GM06990 (cell line): ENCODE measurements at regions not wholly inside any gene's neighbourhood (a gene's known extent, or its start where the extent isn't known, plus 50 kb on each side); places are given as distances from the start of the nearest gene placed in this dataset.
"Not testable (repeated sequence)": the region's sequence is repeated elsewhere in the genome, so short reads cannot be mapped to it uniquely, and the experiment has no call there.

Experiments
- DNase-seq: peaks from one replicate; pipeline ENCODE4 v3.0.0-alpha.2; 2011; ENCODE audit not compliant: insufficient read length; ENCODE audit errors: extremely low read depth
- H3K27me3 ChIP-seq: replicated peaks from 2 replicates; pipeline ENCODE4 v1.6.0; 2011; ENCODE audit warnings: low read length; ENCODE audit not compliant: control insufficient read depth, insufficient read depth
- H3K36me3 ChIP-seq: 2 replicates; pipeline ENCODE4 v1.5.1; 2011; ENCODE audit warnings: low read length; ENCODE audit not compliant: control insufficient read depth, insufficient read depth
- H3K4me3 ChIP-seq: replicated peaks from 2 replicates; pipeline ENCODE4 v1.5.1; 2011; ENCODE audit warnings: low read depth, mild to moderate bottlenecking, control low read depth, low read length
- TF ChIP-seq, protein P1 (sequence below): IDR thresholded peaks from 2 replicates; pipeline ENCODE4 v1.5.1; 2011; ENCODE audit warnings: low read length, control low read depth, mild to moderate bottlenecking, inconsistent platforms; ENCODE audit not compliant: insufficient read depth, poor library complexity, severe bottlenecking

DNA sequence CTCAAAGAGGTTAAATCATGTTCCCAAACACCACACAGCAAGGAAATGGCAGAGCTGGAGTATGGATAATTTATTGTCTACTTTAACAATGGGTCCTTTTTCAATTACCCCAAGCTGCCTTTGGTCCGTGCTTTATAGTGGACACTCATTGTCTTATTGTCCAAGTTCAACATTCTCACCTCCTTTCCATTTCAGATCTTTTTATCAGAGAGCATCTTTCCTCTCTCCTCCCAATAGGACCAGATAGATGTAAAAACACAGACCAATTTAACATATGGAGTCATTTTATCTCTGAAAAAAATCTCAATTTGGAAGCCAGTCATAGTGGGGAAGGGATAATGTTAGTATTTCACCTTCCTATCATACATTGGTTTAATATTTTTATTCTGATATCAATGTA, 83.5 kb upstream of the WAC start:
- Histone ChIP-seq H3K27me3 (no peaks in the 10 kb centered on the region), H3K4me3 (no peak overlapping the region), H3K36me3 (no peaks in the 10 kb centered on the region)
- TF ChIP-seq, protein P1, sequence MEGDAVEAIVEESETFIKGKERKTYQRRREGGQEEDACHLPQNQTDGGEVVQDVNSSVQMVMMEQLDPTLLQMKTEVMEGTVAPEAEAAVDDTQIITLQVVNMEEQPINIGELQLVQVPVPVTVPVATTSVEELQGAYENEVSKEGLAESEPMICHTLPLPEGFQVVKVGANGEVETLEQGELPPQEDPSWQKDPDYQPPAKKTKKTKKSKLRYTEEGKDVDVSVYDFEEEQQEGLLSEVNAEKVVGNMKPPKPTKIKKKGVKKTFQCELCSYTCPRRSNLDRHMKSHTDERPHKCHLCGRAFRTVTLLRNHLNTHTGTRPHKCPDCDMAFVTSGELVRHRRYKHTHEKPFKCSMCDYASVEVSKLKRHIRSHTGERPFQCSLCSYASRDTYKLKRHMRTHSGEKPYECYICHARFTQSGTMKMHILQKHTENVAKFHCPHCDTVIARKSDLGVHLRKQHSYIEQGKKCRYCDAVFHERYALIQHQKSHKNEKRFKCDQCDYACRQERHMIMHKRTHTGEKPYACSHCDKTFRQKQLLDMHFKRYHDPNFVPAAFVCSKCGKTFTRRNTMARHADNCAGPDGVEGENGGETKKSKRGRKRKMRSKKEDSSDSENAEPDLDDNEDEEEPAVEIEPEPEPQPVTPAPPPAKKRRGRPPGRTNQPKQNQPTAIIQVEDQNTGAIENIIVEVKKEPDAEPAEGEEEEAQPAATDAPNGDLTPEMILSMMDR: no peak
- DNase-seq: no peak

DNA sequence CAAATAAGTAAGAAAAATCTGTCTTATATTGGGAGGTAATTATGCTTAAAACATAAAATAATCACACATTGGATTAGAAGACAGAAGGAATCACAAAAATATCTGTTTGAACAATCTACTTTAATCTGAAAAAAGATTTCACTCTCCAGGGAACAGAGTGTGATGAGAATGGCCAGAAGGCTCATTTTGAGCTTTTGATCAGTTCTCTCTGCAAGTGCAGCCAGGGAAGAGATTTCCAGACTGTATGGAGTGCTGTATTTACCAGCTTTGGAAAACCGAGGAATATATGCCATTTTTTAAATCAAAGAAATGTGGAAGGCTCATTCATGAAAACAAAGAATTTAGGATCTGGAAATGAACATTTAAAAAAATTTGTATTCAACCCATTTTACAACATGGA, 83.0 kb upstream of the WAC start:
- Histone ChIP-seq H3K4me3 (no peak overlapping the region), H3K27me3 (no peaks in the 10 kb centered on the region), H3K36me3 (no peaks in the 10 kb centered on the region)
- no peak for DNase-seq
- TF ChIP-seq, protein P1: no peak

DNA sequence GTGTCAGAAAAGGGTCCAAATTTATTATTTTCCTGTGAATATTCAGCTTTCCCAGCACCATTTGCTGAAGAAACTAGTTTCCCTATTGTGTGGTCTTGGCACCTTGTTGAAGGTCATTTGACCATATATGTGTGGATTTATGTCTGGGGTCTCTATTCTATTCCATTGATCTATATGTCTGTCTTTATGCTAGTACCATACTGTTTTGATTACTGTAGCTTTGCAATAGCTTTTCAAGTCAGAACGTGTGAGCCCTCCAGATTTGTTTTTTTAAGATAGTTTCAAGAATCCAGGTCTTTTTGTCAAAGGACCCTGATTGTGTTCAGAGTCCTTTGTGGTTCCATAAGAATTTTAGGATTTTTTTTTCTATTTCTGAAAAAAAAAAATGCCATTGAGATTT, 79.0 kb upstream of the WAC start:
- H3K4me3 ChIP-seq: no peak overlapping the region
- DNase-seq: no peak
- no peaks in the 10 kb centered on the region for H3K27me3 ChIP-seq
- H3K36me3 ChIP-seq: no peaks in the 10 kb centered on the region
- TF ChIP-seq, protein P1: no peak

DNA sequence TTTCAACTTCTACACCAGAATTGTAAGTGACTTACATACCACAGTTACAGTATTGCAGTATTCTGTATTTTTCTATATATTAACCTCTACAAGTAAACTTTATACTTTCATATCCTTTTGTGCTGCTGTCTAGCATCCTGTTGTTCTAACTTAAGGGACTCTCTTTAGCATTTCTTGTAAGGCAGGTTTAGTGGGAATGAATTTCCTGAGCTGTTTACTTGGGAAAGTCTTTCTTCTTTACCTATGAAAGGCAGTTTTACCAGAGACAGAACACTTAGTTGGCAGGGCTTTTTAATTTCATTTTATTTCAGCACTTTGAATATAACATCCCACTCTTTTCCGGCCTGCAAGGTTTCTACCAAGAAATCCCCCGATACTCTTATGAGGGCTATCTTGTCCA, 75.8 kb upstream of the WAC start:
- no peak for DNase-seq
- H3K27me3 ChIP-seq: no peaks in the 10 kb centered on the region
- H3K36me3 ChIP-seq: no peaks in the 10 kb centered on the region
- TF ChIP-seq, protein P1: no peak
- H3K4me3 ChIP-seq: no peak overlapping the region

DNA sequence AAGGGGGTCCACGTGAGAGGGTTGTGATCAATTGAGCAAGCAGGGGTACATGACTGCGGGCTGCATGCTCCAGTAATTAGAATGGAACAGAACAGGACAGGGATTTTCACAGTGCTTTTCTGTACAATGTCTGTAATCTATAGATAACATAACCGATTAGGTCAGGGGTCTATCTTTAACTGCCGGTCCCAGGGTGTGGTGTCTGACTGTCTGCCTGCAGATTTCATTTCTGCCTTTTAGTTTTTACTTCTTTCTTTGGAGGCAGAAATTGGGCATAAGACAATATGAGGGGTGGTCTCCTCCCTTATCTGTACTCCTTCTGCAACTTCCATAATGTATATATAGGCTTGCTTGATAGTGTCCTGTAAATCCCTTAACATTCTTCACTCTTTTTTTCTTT, 75.0 kb upstream of the WAC start:
- not testable (repeated sequence) for H3K4me3 ChIP-seq, H3K36me3 ChIP-seq, H3K27me3 ChIP-seq, DNase-seq

DNA sequence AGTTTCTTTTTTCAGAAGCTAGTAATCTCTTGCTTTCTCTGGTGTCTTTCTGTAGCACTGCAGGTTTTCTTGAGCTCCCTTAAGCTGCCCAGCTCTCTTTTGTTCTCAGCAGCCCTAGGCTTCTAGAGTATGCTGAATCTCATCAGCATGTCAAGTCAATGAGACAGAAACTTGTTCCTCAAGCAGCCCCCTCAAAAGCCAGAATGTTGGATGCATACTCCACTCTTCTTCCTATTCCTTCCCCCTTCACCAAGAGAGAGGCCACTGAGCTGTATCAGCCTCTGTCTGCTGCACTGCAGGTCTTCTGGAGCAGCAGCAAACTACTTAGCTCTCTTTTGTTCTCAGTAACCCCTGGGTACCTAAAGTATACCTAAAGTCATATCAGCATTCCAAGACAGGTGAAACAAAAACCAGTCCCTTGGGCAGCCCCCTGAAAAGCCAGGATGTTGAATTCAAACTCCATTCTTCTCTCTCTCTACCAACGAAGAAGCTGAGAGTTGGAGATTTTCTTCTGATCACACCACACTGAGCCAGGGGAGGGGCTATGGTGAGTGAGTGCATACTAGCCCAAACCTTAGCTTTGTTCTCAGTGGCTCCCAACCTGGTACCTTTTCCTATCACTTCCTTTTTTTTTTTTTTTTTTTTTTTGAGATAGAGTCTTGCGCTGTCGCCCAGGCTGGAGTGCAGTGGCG, 73.3 kb upstream of the WAC start:
- Histone ChIP-seq H3K4me3 (no peak overlapping the region), H3K36me3 (no peaks in the 10 kb centered on the region), H3K27me3 (no peaks in the 10 kb centered on the region)
- TF ChIP-seq, protein P1: no peak
- no peak for DNase-seq
